HPDE6-E6E7 (cell line): ENCODE measurements at regions not wholly inside any gene's neighbourhood (a gene's known extent, or its start where the extent isn't known, plus 50 kb on each side); places are given as distances from the start of the nearest gene placed in this dataset.

ENCODE experiments used
- DNase-seq: peaks from one replicate; pipeline ENCODE4 v3.0.0; 2011; ENCODE audit warnings: missing footprints; ENCODE audit errors: extremely low spot score

- no peak for DNase-seq
These were observed 176.7 kb upstream of the PDZRN3 start for GRCh38 chr3:73801444-73801843.

GRCh38 chr3:73797311-73797710 is 172.6 kb upstream of the PDZRN3 start:
- DNase-seq: no peak

- no peak for DNase-seq
These were observed 171.6 kb upstream of the PDZRN3 start for GRCh38 chr3:73796382-73796781.

- DNase-seq: no peak
These were observed 166.6 kb upstream of the PDZRN3 start for GRCh38 chr3:73791356-73791755.

- no peak for DNase-seq
These were observed 165.2 kb upstream of the PDZRN3 start for GRCh38 chr3:73789825-73790444.

- no peak for DNase-seq
These were observed 162.9 kb upstream of the PDZRN3 start for GRCh38 chr3:73787620-73788019.

GRCh38 chr3:73786998-73787397 is 162.3 kb upstream of the PDZRN3 start:
- no peak for DNase-seq

GRCh38 chr3:73786321-73786807 is 161.6 kb upstream of the PDZRN3 start:
- no peak for DNase-seq

GRCh38 chr3:73784686-73785392 is 160.1 kb upstream of the PDZRN3 start:
- no peak for DNase-seq

- no peak for DNase-seq
These were observed 159.1 kb upstream of the PDZRN3 start for GRCh38 chr3:73783811-73784210.

- DNase-seq: no peak
These were observed 156.8 kb upstream of the PDZRN3 start for GRCh38 chr3:73781541-73781940.

GRCh38 chr3:73774645-73775044 is 149.9 kb upstream of the PDZRN3 start:
- no peak for DNase-seq

- DNase-seq: no peak
These were observed 148.5 kb upstream of the PDZRN3 start for GRCh38 chr3:73773233-73773632.

- DNase-seq: no peak
These were observed 147.5 kb upstream of the PDZRN3 start for GRCh38 chr3:73772076-73772886.

GRCh38 chr3:73768524-73769308 is 144.0 kb upstream of the PDZRN3 start:
- DNase-seq: no peak

- DNase-seq: no peak
These were observed 142.0 kb upstream of the PDZRN3 start for GRCh38 chr3:73766599-73767381.

- no peak for DNase-seq
These were observed 141.3 kb upstream of the PDZRN3 start for GRCh38 chr3:73765878-73766545.

GRCh38 chr3:73762855-73763254 is 138.1 kb upstream of the PDZRN3 start:
- no peak for DNase-seq

- no peak for DNase-seq
These were observed 134.6 kb upstream of the PDZRN3 start for GRCh38 chr3:73759297-73759711.

- no peak for DNase-seq
These were observed 132.8 kb upstream of the PDZRN3 start for GRCh38 chr3:73757536-73757935.
